ENCODE measurements at regions not wholly inside any gene's neighbourhood (a gene's known extent, or its start where the extent isn't known, plus 50 kb on each side); places are given as distances from the start of the nearest gene placed in this dataset.

DNA sequence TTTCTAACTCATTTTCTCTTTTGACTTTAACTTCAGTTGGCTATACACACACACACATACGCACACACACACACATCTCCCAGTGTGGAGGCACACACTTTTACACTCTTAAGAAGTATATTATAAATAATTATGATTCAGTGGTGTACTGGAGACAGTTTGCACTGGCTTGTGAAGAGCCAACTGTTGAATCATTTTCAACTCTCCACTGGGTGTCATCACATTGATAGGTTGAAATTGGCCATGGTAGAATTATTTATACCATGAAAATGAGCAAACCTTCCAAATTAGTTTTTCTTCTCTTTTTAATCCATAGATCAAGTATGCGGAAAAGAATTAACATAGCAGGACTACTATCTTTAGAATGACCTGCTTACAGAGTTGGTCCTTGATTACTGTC is 407.1 kb downstream of the BMP2 start:
- TF ChIP-seq FOXM1 (IDR thresholded peaks at IDR 0.05; ENCODE audit: borderline replicate concordance) (no peak), SP1 (IDR thresholded peaks at IDR 0.05) (no peak), FOXA1 (IDR thresholded peaks at IDR 0.05) (no peak), ARNT (IDR thresholded peaks at IDR 0.05) (no peak), FOXK2 (IDR thresholded peaks at IDR 0.05) (no peak), BHLHE40 (IDR thresholded peaks at IDR 0.05; ENCODE audit: borderline replicate concordance) (no peak), NFRKB (IDR thresholded peaks at IDR 0.05) (no peak), ELF4 (IDR thresholded peaks at IDR 0.05) (no peak), HDGF (IDR thresholded peaks at IDR 0.05; ENCODE audit: borderline replicate concordance) (no peak), LEF1 (IDR thresholded peaks at IDR 0.05; ENCODE audit: borderline replicate concordance) (no peak), TARDBP (IDR thresholded peaks at IDR 0.05) (no peak)
